Rectal smooth muscle tissue (tissue), 1 donor: ENCODE measurements at regions not wholly inside any gene's neighbourhood (a gene's known extent, or its start where the extent isn't known, plus 50 kb on each side); places are given as distances from the start of the nearest gene placed in this dataset.

Source experiments
- H3K27ac ChIP-seq: one replicate; pipeline ENCODE4 v1.7.0; 2013; ENCODE audit warnings: low read depth, low read length, inconsistent platforms
- H3K27me3 ChIP-seq: one replicate; pipeline ENCODE4 v1.7.0; 2013; ENCODE audit warnings: low read length; ENCODE audit not compliant: control insufficient read depth, insufficient read depth
- H3K36me3 ChIP-seq: one replicate; pipeline ENCODE4 v1.7.0; 2013; ENCODE audit warnings: low read length; ENCODE audit not compliant: control insufficient read depth, insufficient read depth
- H3K4me1 ChIP-seq: one replicate; pipeline ENCODE4 v1.7.0; 2013; ENCODE audit warnings: low read length; ENCODE audit not compliant: control insufficient read depth, insufficient read depth
- H3K4me3 ChIP-seq: one replicate; pipeline ENCODE4 v1.7.0; 2013; ENCODE audit warnings: low read length
- H3K9ac ChIP-seq: one replicate; pipeline ENCODE4 v1.7.0; 2013; ENCODE audit warnings: low read length

DNA sequence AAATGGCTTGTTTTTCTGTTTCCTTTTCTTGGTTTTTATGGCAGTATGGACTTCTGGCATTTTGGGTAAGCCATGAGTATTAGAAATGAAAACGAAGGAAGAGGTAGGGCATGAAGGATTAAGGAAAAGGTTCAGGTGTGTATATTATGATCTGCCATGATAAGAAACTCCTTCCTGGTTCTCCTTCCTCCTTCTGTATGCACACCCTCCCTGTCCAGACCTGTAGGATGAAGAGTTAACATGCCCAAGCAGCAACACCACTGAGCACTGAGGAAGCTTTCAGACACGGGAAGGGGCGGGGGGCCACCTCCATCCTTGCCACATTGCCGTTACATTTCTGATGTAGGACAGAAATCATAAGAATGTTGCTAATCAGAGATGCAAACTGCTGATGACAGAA lies 361.0 kb upstream of the ZMIZ1 start:
- Histone ChIP-seq H3K4me3 (no peak overlapping the region), H3K27me3 (no peaks in the 10 kb centered on the region), H3K9ac (no peak overlapping the region), H3K27ac (no peak overlapping the region), H3K4me1 (no peaks in the 10 kb centered on the region), H3K36me3 (no peaks in the 10 kb centered on the region)

DNA sequence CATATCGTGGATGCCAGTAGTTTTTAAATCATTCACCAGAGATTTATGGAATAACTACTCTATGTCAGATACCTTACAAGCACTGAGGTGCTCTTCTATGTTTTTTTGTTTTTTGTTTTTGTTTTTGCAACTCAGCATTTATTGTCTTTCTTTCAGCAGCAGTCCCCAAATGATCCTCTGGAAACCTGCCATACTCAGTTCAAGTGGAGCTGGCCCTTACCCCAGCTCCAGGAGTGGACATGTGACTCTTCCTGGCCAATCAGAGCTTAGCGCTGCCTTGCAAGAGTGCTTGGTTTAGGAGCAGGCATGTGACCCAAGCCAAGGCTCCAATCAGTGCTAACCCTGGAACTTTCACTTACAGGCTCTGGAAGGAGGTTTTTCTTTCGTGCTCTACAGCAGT lies 356.6 kb upstream of the ZMIZ1 start:
- no peaks in the 10 kb centered on the region for H3K27me3 ChIP-seq
- no peak overlapping the region for H3K27ac ChIP-seq
- H3K36me3 ChIP-seq = no peaks in the 10 kb centered on the region
- no peak overlapping the region for H3K9ac ChIP-seq
- no peaks in the 10 kb centered on the region for H3K4me1 ChIP-seq
- H3K4me3 ChIP-seq = no peak overlapping the region

GRCh38 chr10:78713659-78714058 lies 355.1 kb upstream of the ZMIZ1 start:
- Histone ChIP-seq H3K36me3 (no peaks in the 10 kb centered on the region), H3K27me3 (no peaks in the 10 kb centered on the region), H3K4me1 (no peaks in the 10 kb centered on the region), H3K4me3 (no peak overlapping the region), H3K27ac (no peak overlapping the region), H3K9ac (no peak overlapping the region)

GRCh38 chr10:78714225-78714624 lies 354.5 kb upstream of the ZMIZ1 start:
- Histone ChIP-seq H3K27ac (no peak overlapping the region), H3K4me1 (no peaks in the 10 kb centered on the region), H3K36me3 (no peaks in the 10 kb centered on the region), H3K9ac (no peak overlapping the region), H3K4me3 (no peak overlapping the region), H3K27me3 (no peaks in the 10 kb centered on the region)

DNA sequence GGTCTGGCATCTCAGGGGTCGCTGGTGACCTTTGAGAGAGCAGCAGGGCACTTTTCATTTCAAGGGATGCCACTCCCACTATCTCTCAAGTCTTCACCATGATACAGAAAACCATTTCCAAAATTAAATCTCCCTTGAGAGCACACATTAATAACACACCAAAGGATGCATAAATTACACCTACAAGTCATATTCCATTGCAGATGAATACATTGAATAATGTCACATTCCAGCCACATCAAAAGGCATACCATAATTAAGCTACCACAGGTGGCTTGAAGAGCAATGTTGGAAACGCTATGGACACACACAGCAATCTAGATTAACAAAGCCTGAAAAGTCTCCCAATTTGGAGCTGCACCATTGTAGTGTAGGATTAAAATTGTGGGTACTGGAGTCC lies 353.3 kb upstream of the ZMIZ1 start:
- no peaks in the 10 kb centered on the region for H3K4me1 ChIP-seq
- no peaks in the 10 kb centered on the region for H3K27me3 ChIP-seq
- no peaks in the 10 kb centered on the region for H3K36me3 ChIP-seq
- no peak overlapping the region for H3K4me3 ChIP-seq
- no peak overlapping the region for H3K27ac ChIP-seq
- H3K9ac ChIP-seq = no peak overlapping the region

DNA sequence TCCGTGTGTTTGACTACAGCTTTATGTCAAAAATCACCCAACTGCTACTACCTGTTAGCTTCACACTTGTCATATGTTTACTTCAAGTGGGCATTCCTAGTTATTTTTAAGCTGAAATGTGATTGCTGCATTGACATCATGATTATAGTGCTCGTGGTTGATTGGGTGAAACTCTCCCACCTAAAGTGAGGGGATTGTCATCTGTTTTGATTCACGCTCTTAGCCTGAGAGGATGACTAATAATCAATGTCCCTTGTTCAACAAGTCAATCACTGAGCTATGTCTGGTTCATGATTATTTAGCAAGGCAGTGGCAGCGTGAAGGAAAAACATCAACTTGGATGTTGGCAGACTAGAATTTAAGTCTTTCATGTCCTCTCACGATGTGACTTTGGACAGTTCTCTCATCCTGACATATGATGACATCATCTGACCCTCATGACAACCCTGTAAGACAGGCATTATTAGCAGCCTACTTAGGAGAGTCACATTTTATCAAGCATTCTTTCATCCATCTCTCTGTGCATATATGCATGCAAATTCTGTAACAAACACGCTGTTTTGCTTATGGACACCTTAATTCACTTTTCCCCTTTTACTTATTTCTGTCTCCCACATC lies 352.6 kb upstream of the ZMIZ1 start:
- Histone ChIP-seq H3K4me1 (no peaks in the 10 kb centered on the region), H3K4me3 (no peak overlapping the region), H3K36me3 (no peaks in the 10 kb centered on the region), H3K27ac (no peak overlapping the region), H3K27me3 (no peaks in the 10 kb centered on the region), H3K9ac (no peak overlapping the region)

- Histone ChIP-seq H3K4me3 (no peak overlapping the region), H3K36me3 (no peaks in the 10 kb centered on the region), H3K4me1 (no peaks in the 10 kb centered on the region), H3K27ac (no peak overlapping the region), H3K9ac (no peak overlapping the region), H3K27me3 (no peaks in the 10 kb centered on the region)
Observed at GRCh38 chr10:78717200-78717599, 351.6 kb upstream of the ZMIZ1 start.

DNA sequence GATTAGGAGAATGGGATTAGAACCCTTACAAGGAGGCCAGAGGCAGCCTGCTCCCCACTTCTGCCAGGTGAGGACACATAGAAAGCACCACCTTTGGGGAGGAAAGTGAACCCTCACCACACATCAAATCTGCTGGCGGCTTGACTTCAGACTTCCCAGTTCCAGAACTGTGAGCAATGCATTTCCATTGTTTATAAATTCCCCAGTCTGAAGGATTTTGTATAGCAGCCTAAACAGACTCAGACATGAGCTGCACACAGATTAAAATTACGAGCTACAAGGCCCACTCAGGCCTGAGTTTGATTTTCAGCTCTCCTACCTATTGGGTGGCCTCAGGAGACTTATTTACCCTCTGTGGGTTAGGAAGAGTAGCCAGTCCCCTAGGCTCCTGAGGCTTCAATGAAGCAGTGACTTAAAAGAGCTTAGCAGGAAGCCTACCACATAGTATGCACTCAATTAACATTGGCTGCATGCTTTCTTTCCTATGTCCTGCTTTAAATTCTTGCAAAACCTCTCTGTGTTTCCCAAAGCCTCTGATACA lies 350.7 kb upstream of the ZMIZ1 start:
- H3K4me1 ChIP-seq = no peaks in the 10 kb centered on the region
- no peak overlapping the region for H3K4me3 ChIP-seq
- H3K27me3 ChIP-seq = no peaks in the 10 kb centered on the region
- no peak overlapping the region for H3K27ac ChIP-seq
- H3K36me3 ChIP-seq = no peaks in the 10 kb centered on the region
- H3K9ac ChIP-seq = no peak overlapping the region

DNA sequence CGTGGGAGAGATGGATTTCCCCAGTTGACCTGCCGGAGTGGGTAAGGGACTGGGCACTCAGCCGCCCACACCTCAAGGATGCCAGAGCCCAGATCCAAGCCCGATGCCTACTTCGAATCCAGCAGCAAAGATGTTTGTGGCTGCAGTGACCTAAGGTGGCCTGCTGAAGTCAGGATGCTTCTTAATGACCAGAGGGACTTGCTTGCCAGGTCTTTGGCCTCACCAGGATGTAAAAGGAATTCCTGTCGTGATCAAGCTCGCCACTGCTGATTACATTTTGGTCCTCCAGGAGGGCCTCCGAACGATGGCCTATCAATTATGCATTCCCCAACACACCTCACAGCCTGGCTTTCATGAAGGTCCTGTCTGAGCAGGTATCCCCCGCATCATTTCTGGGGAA lies 349.5 kb upstream of the ZMIZ1 start:
- Histone ChIP-seq H3K27ac (no peak overlapping the region), H3K9ac (no peak overlapping the region), H3K4me3 (no peak overlapping the region), H3K27me3 (no peaks in the 10 kb centered on the region), H3K36me3 (no peaks in the 10 kb centered on the region), H3K4me1 (no peaks in the 10 kb centered on the region)

GRCh38 chr10:78720091-78720490 lies 348.7 kb upstream of the ZMIZ1 start:
- Histone ChIP-seq H3K4me1 (no peaks in the 10 kb centered on the region), H3K9ac (no peak overlapping the region), H3K4me3 (no peak overlapping the region), H3K27ac (no peak overlapping the region), H3K36me3 (no peaks in the 10 kb centered on the region), H3K27me3 (no peaks in the 10 kb centered on the region)

- Histone ChIP-seq H3K9ac (no peak overlapping the region), H3K4me1 (no peaks in the 10 kb centered on the region), H3K27me3 (no peaks in the 10 kb centered on the region), H3K27ac (no peak overlapping the region), H3K36me3 (no peaks in the 10 kb centered on the region), H3K4me3 (no peak overlapping the region)
Observed at GRCh38 chr10:78721231-78721630, 347.5 kb upstream of the ZMIZ1 start.

- Histone ChIP-seq H3K36me3 (no peaks in the 10 kb centered on the region), H3K4me3 (no peak overlapping the region), H3K27ac (no peak overlapping the region), H3K4me1 (no peaks in the 10 kb centered on the region), H3K27me3 (no peaks in the 10 kb centered on the region), H3K9ac (no peak overlapping the region)
Observed at GRCh38 chr10:78724846-78725245, 343.9 kb upstream of the ZMIZ1 start.

DNA sequence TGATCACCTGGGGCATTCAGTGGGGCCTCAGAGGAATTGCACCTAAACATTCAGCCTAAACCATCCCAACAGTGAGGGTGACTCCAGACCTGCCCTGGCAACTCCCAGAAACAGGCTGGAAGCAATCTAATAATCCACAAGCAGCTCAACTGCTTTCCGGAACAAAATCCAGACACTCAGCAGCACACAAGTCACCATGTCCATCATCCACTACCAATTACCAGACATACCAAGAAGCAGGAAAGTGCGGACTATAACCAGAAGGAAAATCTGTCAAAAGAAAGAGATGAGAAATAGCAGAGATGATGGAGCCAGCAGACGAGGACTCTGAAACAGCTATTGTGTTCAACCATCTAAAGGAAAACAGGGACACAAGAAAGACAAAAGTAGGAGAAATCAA lies 342.6 kb upstream of the ZMIZ1 start:
- Histone ChIP-seq H3K4me3 (no peak overlapping the region), H3K9ac (no peak overlapping the region), H3K27me3 (no peaks in the 10 kb centered on the region), H3K4me1 (no peaks in the 10 kb centered on the region), H3K36me3 (no peaks in the 10 kb centered on the region), H3K27ac (no peak overlapping the region)
